PC-3 (cell line): ENCODE measurements at regions not wholly inside any gene's neighbourhood (a gene's known extent, or its start where the extent isn't known, plus 50 kb on each side); places are given as distances from the start of the nearest gene placed in this dataset.
"Not testable (repeated sequence)": the region's sequence is repeated elsewhere in the genome, so short reads cannot be mapped to it uniquely, and the experiment has no call there.

Source experiments
- ATAC-seq: fragments of 200-7000 bp; cut with Tn5 transposase; 2 replicates; pipeline ENCODE4 v1.9.1; 2020; ENCODE audit warnings: mild to moderate bottlenecking, moderate library complexity
- BruUV-seq: library from RNA; stranded (reverse); fragments of 400-500 nt; replicated peaks from 2 replicates; lab custom pipeline; 2021; lab: Mats Ljungman, UMichigan
- CTCF ChIA-PET: fragments of 300-600 bp; sonication (Branson Sonifier 250); formaldehyde crosslinking; loops from one replicate; lab custom pipeline; 2022; ENCODE audit warnings: antibody characterized with exemption; lab: Charles Lee
- POLR2A ChIA-PET: fragments of 300-600 bp; sonication (Branson Sonifier 250); formaldehyde crosslinking; loops from one replicate; lab custom pipeline; 2022; ENCODE audit warnings: antibody characterized with exemption; ENCODE audit not compliant: unreplicated experiment; lab: Charles Lee
- DNase-seq: peaks from one replicate; pipeline ENCODE4 v3.0.0-alpha.2; 2015
- H2AFZ ChIP-seq: fragments of 300-600 bp; sonication (generic); 2 replicates; pipeline ENCODE4 v1.6.0; 2016; ENCODE audit warnings: antibody characterized with exemption, low read length
- H3F3A ChIP-seq: fragments of 300-600 bp; sonication (generic); one replicate; pipeline ENCODE4 v1.6.0; 2017; ENCODE audit warnings: antibody characterized with exemption, low read length, control low read depth, mild to moderate bottlenecking; ENCODE audit not compliant: unreplicated experiment
- H3K27ac ChIP-seq: fragments of 300-600 bp; sonication (generic); 2 replicates; pipeline ENCODE4 v1.5.1; 2016; ENCODE audit warnings: mild to moderate bottlenecking, low read length
- H3K27me3 ChIP-seq: fragments of 300-600 bp; sonication (generic); 2 replicates; pipeline ENCODE4 v1.6.1; 2016; ENCODE audit warnings: low read length, mixed read lengths
- H3K36me3 ChIP-seq: fragments of 300-600 bp; sonication (generic); 2 replicates; pipeline ENCODE4 v1.6.1; 2016; ENCODE audit warnings: low read depth, mixed run types, low read length, mixed read lengths
- H3K4me1 ChIP-seq: fragments of 300-600 bp; sonication (generic); 2 replicates; pipeline ENCODE4 v1.5.1; 2016; ENCODE audit warnings: low read length; ENCODE audit not compliant: insufficient read depth
- H3K4me2 ChIP-seq: fragments of 300-600 bp; sonication (generic); 2 replicates; pipeline ENCODE4 v1.6.0; 2016; ENCODE audit warnings: low read length
- H3K4me3 ChIP-seq: fragments of 300-600 bp; sonication (generic); 2 replicates; pipeline ENCODE4 v1.5.1; 2016; ENCODE audit warnings: mild to moderate bottlenecking, low read length, mixed read lengths
- H3K79me2 ChIP-seq: fragments of 300-600 bp; sonication (generic); 2 replicates; pipeline ENCODE4 v1.6.1; 2017; ENCODE audit warnings: low read length, mixed read lengths
- H3K9ac ChIP-seq: fragments of 300-600 bp; sonication (generic); 2 replicates; pipeline ENCODE4 v1.6.0; 2016; ENCODE audit warnings: mild to moderate bottlenecking, low read length
- H3K9me2 ChIP-seq: fragments of 300-600 bp; sonication (generic); replicated peaks from 2 replicates; pipeline ENCODE4 v1.6.1; 2016; ENCODE audit warnings: mixed run types, low read length, mixed read lengths
- H3K9me3 ChIP-seq: fragments of 300-600 bp; sonication (generic); 2 replicates; pipeline ENCODE4 v1.6.1; 2016; ENCODE audit warnings: low read length, mixed read lengths
- H4K20me1 ChIP-seq: fragments of 300-600 bp; sonication (generic); 2 replicates; pipeline ENCODE4 v1.6.1; 2016; ENCODE audit warnings: low read length, mixed read lengths
- EZH2 ChIP-seq: fragments of 300-600 bp; sonication (generic); IDR thresholded peaks from one replicate; pipeline ENCODE4 v1.6.1; 2017; ENCODE audit warnings: antibody characterized with exemption, mild to moderate bottlenecking, low read length; ENCODE audit not compliant: unreplicated experiment
- EZH2phosphoT487 ChIP-seq: fragments of 300-600 bp; sonication (generic); IDR thresholded peaks from 2 replicates; pipeline ENCODE4 v1.6.1; 2018; ENCODE audit warnings: mild to moderate bottlenecking, antibody characterized with exemption, low read length, borderline replicate concordance
- intact Hi-C: fragments of 100-400 bp; cut with micrococcal nuclease; formaldehyde crosslinking; loops from 2 replicates; pipeline ENCODE4 v1.9.0; 2023
- TF ChIP-seq, protein P1 (sequence below): fragments of 300-600 bp; sonication (generic); conservative IDR thresholded peaks from 2 replicates; pipeline ENCODE4 v1.5.1; 2017; ENCODE audit warnings: antibody characterized with exemption, low read depth, mild to moderate bottlenecking, low read length

DNA sequence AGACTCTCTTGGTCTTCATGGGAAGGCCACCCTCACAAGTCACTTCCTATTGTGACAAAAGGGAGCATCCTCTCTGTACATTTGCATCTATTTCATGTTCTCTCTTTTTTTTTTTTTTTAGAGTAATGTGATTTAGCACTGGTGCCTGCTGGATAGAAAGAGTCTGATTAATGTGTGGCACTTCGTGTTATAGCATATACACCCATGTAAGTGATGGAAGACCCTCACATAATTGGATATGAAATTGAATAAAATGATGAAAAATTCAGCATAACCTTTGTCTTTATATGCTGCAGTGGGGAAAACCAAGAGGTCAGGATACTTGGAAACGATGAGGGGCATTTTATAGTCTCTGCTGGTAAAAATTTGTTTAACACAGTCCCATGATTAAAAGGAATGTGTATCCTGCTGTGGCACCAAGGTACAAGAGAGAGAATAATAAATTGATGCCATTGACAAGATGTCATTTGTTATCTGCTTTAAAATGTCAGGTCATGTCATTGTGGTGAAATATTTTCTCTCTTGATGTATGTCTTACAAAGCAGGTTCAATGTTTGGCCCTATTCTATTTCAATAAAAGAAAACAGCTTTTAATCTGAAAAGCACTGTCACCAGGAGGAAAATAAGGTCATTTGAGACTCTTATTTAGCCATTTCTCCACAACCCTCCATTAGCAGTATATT lies 1115.4 kb downstream of the STPG2 start:
- H3F3A ChIP-seq = no peaks in the 10 kb centered on the region

DNA sequence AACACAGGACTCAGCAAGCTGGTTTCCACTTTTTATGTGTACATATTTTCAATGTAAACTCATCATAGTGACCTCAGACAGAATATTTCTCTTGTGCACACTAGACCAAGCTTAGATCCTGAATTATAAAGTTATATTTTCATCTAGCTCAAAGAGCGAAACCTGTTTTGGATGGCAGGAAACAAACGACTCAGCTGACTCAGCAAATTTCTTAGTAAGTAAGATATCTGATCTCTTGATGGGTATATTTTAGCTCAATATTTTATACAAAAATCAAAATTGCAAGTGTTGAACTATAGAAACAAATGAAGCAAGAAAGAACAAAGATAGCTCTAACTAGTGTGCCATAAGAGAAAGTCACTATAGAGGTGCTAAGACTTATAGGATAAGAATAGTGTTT lies 1114.5 kb downstream of the STPG2 start:
- Histone ChIP-seq H3K4me2 (no peak overlapping the region), H3K9ac (no peak overlapping the region), H3K27ac (no peak overlapping the region), H4K20me1 (no peaks in the 10 kb centered on the region), H2AFZ (no peak overlapping the region), H3K27me3 (no peaks in the 10 kb centered on the region), H3K9me3 (no peaks in the 10 kb centered on the region), H3K9me2 (no peaks in the 10 kb centered on the region), H3F3A (no peaks in the 10 kb centered on the region), H3K79me2 (no peaks in the 10 kb centered on the region), H3K4me1 (no peaks in the 10 kb centered on the region), H3K4me3 (no peak overlapping the region), H3K36me3 (no peaks in the 10 kb centered on the region)
- BruUV-seq = no TSS peak
- ChIA-PET POLR2A (no interaction called here), CTCF (no interaction called here)
- ATAC-seq (no peak), DNase-seq (no peak)
- TF ChIP-seq, protein P1, sequence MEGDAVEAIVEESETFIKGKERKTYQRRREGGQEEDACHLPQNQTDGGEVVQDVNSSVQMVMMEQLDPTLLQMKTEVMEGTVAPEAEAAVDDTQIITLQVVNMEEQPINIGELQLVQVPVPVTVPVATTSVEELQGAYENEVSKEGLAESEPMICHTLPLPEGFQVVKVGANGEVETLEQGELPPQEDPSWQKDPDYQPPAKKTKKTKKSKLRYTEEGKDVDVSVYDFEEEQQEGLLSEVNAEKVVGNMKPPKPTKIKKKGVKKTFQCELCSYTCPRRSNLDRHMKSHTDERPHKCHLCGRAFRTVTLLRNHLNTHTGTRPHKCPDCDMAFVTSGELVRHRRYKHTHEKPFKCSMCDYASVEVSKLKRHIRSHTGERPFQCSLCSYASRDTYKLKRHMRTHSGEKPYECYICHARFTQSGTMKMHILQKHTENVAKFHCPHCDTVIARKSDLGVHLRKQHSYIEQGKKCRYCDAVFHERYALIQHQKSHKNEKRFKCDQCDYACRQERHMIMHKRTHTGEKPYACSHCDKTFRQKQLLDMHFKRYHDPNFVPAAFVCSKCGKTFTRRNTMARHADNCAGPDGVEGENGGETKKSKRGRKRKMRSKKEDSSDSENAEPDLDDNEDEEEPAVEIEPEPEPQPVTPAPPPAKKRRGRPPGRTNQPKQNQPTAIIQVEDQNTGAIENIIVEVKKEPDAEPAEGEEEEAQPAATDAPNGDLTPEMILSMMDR = no peak
- no peak for TF ChIP-seq EZH2phosphoT487
- no peak for TF ChIP-seq EZH2
- intact Hi-C loops = no loop called here

More for the DNA sequence above, 1115.4 kb downstream of the STPG2 start:
- no peak overlapping the region for H3K27ac ChIP-seq
- ATAC-seq (no peak), DNase-seq (no peak)
- no peak overlapping the region for H3K4me2 ChIP-seq
- H3K4me3 ChIP-seq = no peak overlapping the region
- no peaks in the 10 kb centered on the region for H3K36me3 ChIP-seq
- BruUV-seq = no TSS peak
- intact Hi-C loops = no loop called here
- ChIA-PET POLR2A (no interaction called here), CTCF (no interaction called here)
- H3K4me1 ChIP-seq = no peaks in the 10 kb centered on the region
- H3K9me3 ChIP-seq = no peaks in the 10 kb centered on the region
- no peaks in the 10 kb centered on the region for H3K9me2 ChIP-seq
- H2AFZ ChIP-seq = no peak overlapping the region
- no peak overlapping the region for H3K9ac ChIP-seq
- no peaks in the 10 kb centered on the region for H3K27me3 ChIP-seq
- TF ChIP-seq EZH2 (no peak), EZH2phosphoT487 (no peak)
- TF ChIP-seq, protein P1 = no peak
- H4K20me1 ChIP-seq = no peaks in the 10 kb centered on the region
- H3K79me2 ChIP-seq = no peaks in the 10 kb centered on the region

DNA sequence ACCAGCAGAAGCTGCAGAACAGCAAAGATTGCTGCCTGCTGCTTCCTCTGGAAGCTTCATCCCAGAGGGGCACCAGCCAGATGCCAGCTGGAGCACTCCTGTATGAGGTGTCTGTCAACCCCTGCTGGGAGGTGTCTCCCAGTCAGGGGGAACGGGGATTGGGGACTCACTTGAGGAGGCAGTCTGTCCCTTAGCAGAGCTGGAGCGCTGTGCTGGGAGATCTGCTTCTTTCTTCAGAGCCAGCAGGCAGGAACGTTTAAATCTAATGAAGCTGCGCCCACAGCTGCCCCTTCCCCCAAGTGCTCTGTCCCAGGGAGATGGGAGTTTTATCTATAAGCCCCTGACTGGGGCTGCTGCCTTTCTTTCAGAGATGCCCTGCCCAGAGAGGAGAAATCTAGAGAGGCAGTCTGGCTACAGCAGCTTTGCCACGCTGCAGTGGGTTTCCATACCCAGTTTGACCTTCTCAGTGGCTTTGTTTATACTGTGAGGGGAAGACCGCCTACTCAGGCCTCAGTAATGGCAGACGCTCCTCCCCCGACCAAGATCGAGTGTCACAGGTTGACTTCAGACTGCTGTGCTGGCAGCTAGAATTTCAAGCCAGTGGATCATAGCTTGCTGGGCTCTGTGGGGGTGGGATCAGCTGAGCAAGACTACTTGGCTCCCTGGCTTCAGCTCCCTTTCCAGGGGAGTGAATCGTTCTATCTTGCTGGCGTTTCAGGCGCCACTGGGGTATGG lies 1105.7 kb downstream of the STPG2 start:
- H2AFZ ChIP-seq, intact Hi-C loops, BruUV-seq, H3K4me2 ChIP-seq, H3K36me3 ChIP-seq, H3K9me3 ChIP-seq, H3F3A ChIP-seq, H3K27me3 ChIP-seq, H3K79me2 ChIP-seq, H3K9me2 ChIP-seq, H3K27ac ChIP-seq, POLR2A ChIA-PET, H3K9ac ChIP-seq, ATAC-seq, H3K4me3 ChIP-seq, H3K4me1 ChIP-seq, H4K20me1 ChIP-seq, CTCF ChIA-PET: not testable (repeated sequence)
- DNase-seq = peak; percentile 6
